NB4 (cell line): ENCODE measurements at regions not wholly inside any gene's neighbourhood (a gene's known extent, or its start where the extent isn't known, plus 50 kb on each side); places are given as distances from the start of the nearest gene placed in this dataset.

ENCODE experiments used
- CTCF ChIP-seq: IDR thresholded peaks from one replicate; pipeline ENCODE4 v1.5.1; 2012; ENCODE audit warnings: low read depth, low read length
- POLR2A ChIP-seq: IDR thresholded peaks from 2 replicates; pipeline ENCODE4 v1.6.1; 2011; ENCODE audit warnings: mild to moderate bottlenecking; ENCODE audit not compliant: insufficient read length; ENCODE audit errors: extremely low read depth

GRCh38 chr11:119977561-119977860 lies 160.4 kb downstream of the TRIM29 start:
- no peak for TF ChIP-seq CTCF
- no peak for TF ChIP-seq POLR2A
